GM12878 (cell line): ENCODE measurements at regions not wholly inside any gene's neighbourhood (a gene's known extent, or its start where the extent isn't known, plus 50 kb on each side); places are given as distances from the start of the nearest gene placed in this dataset.

Source experiments
- ATF3 ChIP-seq: IDR thresholded peaks from 2 replicates; pipeline ENCODE4 v1.6.1; 2011; ENCODE audit warnings: low read depth, mild to moderate bottlenecking, low read length, moderate library complexity, borderline replicate concordance; ENCODE audit errors: extremely low read depth
- CREM ChIP-seq: IDR thresholded peaks from 2 replicates; pipeline ENCODE4 v1.6.1; 2014; ENCODE audit warnings: antibody characterized with exemption, low read depth
- CTCF ChIP-seq, 3 experiments: IDR thresholded peaks in 2 of 3; conservative IDR thresholded peaks in 1 of 3; 2 replicates each; pipeline ENCODE4 v1.5.1; 2011; ENCODE audit warnings: low read depth in 3 of 3, low read length in 3 of 3, mild to moderate bottlenecking in 3 of 3, control low read depth in 2 of 3, moderate library complexity in 2 of 3, inconsistent platforms in 1 of 3, mixed read lengths in 1 of 3; ENCODE audit not compliant: control insufficient read depth in 2 of 3, insufficient read depth in 1 of 3; ENCODE audit errors: extremely low read depth in 1 of 3
- E2F8 ChIP-seq: fragments of 450-650 bp; IDR thresholded peaks from 2 replicates; pipeline ENCODE4 v1.6.1; 2018; ENCODE audit warnings: mild to moderate bottlenecking, low read depth, moderate library complexity; ENCODE audit not compliant: partially characterized antibody
- PBX3 ChIP-seq: IDR thresholded peaks from 2 replicates; pipeline ENCODE4 v1.6.1; 2011; ENCODE audit warnings: mild to moderate bottlenecking, low read depth, low read length, moderate library complexity; ENCODE audit not compliant: insufficient replicate concordance
- SIN3A ChIP-seq: IDR thresholded peaks from 2 replicates; pipeline ENCODE4 v1.6.1; 2012; ENCODE audit warnings: low read depth, low read length, improper control_type of control experiment
- SP1 ChIP-seq: IDR thresholded peaks from one replicate; pipeline ENCODE4 v1.6.1; 2011; ENCODE audit warnings: low read depth, low read length
- TARDBP ChIP-seq: IDR thresholded peaks from 2 replicates; pipeline ENCODE4 v1.6.1; 2016; ENCODE audit warnings: borderline replicate concordance
- ZNF274 ChIP-seq: IDR thresholded peaks from one replicate; pipeline ENCODE4 v1.8.0; 2011; ENCODE audit not compliant: insufficient read length, insufficient read depth

- no peak for TF ChIP-seq CTCF (IDR thresholded peaks at IDR 0.05 in 2 of 3, conservative IDR thresholded peaks at IDR 0.05 in 1 of 3; ENCODE audit: control insufficient read depth in 2 of 3, extremely low read depth in 1 of 3, insufficient read depth in 1 of 3, low read depth in 3 of 3, low read length in 3 of 3)
- TF ChIP-seq SP1, result no peak
- TF ChIP-seq ATF3, result no peak
- TF ChIP-seq CREM, result no peak
- no peak for TF ChIP-seq SIN3A
- no peak for TF ChIP-seq PBX3
- no peak for TF ChIP-seq ZNF274
- TF ChIP-seq TARDBP, result no peak
- no peak for TF ChIP-seq E2F8
Observed at GRCh38 chr15:97841558-97841957, 118.9 kb upstream of the ARRDC4 start.
